IMR-90 (cell line): ENCODE measurements at regions not wholly inside any gene's neighbourhood (a gene's known extent, or its start where the extent isn't known, plus 50 kb on each side); places are given as distances from the start of the nearest gene placed in this dataset.

ENCODE experiments used
- ATAC-seq: fragments of 200-7000 bp; cut with Tn5 transposase; 2 replicates; pipeline ENCODE4 v1.9.1; 2020; ENCODE audit warnings: low read depth, mild to moderate bottlenecking, moderate library complexity
- BruUV-seq: library from RNA; stranded (reverse); fragments of 400-500 nt; replicated peaks from 2 replicates; lab custom pipeline; 2021; lab: Mats Ljungman, UMichigan
- CTCF ChIA-PET: fragments of 300-600 bp; formaldehyde crosslinking; extraction: SDS; loops from one replicate; lab custom pipeline; 2021; ENCODE audit warnings: antibody characterized with exemption; lab: Yijun Ruan, JAX
- POLR2A ChIA-PET: fragments of 300-600 bp; sonication (Branson Sonifier 250); formaldehyde crosslinking; loops from one replicate; lab custom pipeline; 2022; ENCODE audit warnings: antibody characterized with exemption; ENCODE audit not compliant: unreplicated experiment; lab: Charles Lee
- DNase-seq: peaks from one replicate; pipeline ENCODE4 v3.0.0; 2013
- H2AFZ ChIP-seq: replicated peaks from 2 replicates; pipeline ENCODE3; 2013; ENCODE audit warnings: low read length, mild to moderate bottlenecking; ENCODE audit not compliant: poor library complexity
- H2AK5ac ChIP-seq: 2 replicates; pipeline ENCODE4 v1.6.1; 2013; ENCODE audit warnings: low read depth, low read length, inconsistent platforms
- H2AK9ac ChIP-seq: replicated peaks from 2 replicates; pipeline ENCODE3; 2013; ENCODE audit warnings: mild to moderate bottlenecking, low read depth, low read length, moderate library complexity; ENCODE audit not compliant: poor library complexity
- H2BK120ac ChIP-seq: 2 replicates; pipeline ENCODE4 v1.6.1; 2013; ENCODE audit warnings: low read depth, low read length, inconsistent platforms
- H2BK15ac ChIP-seq: 3 replicates; pipeline ENCODE4 v1.6.1; 2013; ENCODE audit warnings: low read depth, low read length, inconsistent platforms
- H2BK20ac ChIP-seq: 2 replicates; pipeline ENCODE4 v1.6.1; 2013; ENCODE audit warnings: low read depth, mild to moderate bottlenecking, inconsistent platforms, low read length, moderate library complexity
- H2BK5ac ChIP-seq: 2 replicates; pipeline ENCODE4 v1.6.1; 2013; ENCODE audit warnings: mild to moderate bottlenecking, low read depth, low read length, inconsistent platforms; ENCODE audit not compliant: poor library complexity, severe bottlenecking
- H3K14ac ChIP-seq: replicated peaks from 2 replicates; pipeline ENCODE4 v1.6.1; 2013; ENCODE audit warnings: low read depth, low read length, inconsistent platforms
- H3K18ac ChIP-seq: 2 replicates; pipeline ENCODE4 v1.6.1; 2013; ENCODE audit warnings: low read depth, low read length, control low read depth
- H3K23ac ChIP-seq: 2 replicates; pipeline ENCODE4 v1.6.1; 2013; ENCODE audit warnings: low read depth, low read length, inconsistent platforms
- H3K27ac ChIP-seq: 2 replicates; pipeline ENCODE4 v1.5.1; 2013; ENCODE audit warnings: mild to moderate bottlenecking, control low read depth, low read length; ENCODE audit not compliant: insufficient read depth
- H3K27me3 ChIP-seq: 2 replicates; pipeline ENCODE4 v1.6.1; 2013; ENCODE audit warnings: low read length; ENCODE audit not compliant: control insufficient read depth, insufficient read depth
- H3K36me3 ChIP-seq: 2 replicates; pipeline ENCODE4 v1.6.1; 2013; ENCODE audit warnings: low read length, mixed read lengths; ENCODE audit not compliant: control insufficient read depth, insufficient read depth
- H3K4ac ChIP-seq: 2 replicates; pipeline ENCODE4 v1.6.1; 2013; ENCODE audit warnings: low read depth, low read length, inconsistent platforms
- H3K4me1 ChIP-seq: 2 replicates; pipeline ENCODE4 v1.6.1; 2013; ENCODE audit warnings: low read length, mixed read lengths; ENCODE audit not compliant: control insufficient read depth, insufficient read depth
- H3K4me2 ChIP-seq: 2 replicates; pipeline ENCODE4 v1.6.1; 2013; ENCODE audit warnings: low read depth, mild to moderate bottlenecking, control low read depth, low read length, moderate library complexity
- H3K4me3 ChIP-seq: 2 replicates; pipeline ENCODE4 v1.5.1; 2013; ENCODE audit warnings: low read depth, mild to moderate bottlenecking, control low read depth, low read length, moderate library complexity; ENCODE audit not compliant: insufficient read depth
- H3K56ac ChIP-seq: 2 replicates; pipeline ENCODE4 v1.6.1; 2013; ENCODE audit warnings: low read length, inconsistent platforms; ENCODE audit not compliant: insufficient read depth; ENCODE audit errors: extremely low read depth
- H3K79me1 ChIP-seq, 2 experiments: 2 replicates each; pipeline ENCODE4 v1.6.1; 2013; ENCODE audit warnings: low read length in 2 of 2, inconsistent platforms in 1 of 2, low read depth in 1 of 2
- H3K9ac ChIP-seq: 2 replicates; pipeline ENCODE4 v1.6.1; 2013; ENCODE audit warnings: low read depth, low read length, control low read depth
- H3K9me1 ChIP-seq: 2 replicates; pipeline ENCODE4 v1.6.1; 2013; ENCODE audit warnings: low read length, inconsistent platforms; ENCODE audit not compliant: insufficient read depth
- H3K9me3 ChIP-seq: 2 replicates; pipeline ENCODE4 v1.6.1; 2013; ENCODE audit warnings: low read length; ENCODE audit not compliant: control insufficient read depth, insufficient read depth
- H4K20me1 ChIP-seq: 2 replicates; pipeline ENCODE4 v1.6.1; 2013; ENCODE audit warnings: low read length, inconsistent platforms; ENCODE audit not compliant: insufficient read depth
- H4K5ac ChIP-seq: 2 replicates; pipeline ENCODE4 v1.6.1; 2013; ENCODE audit warnings: mild to moderate bottlenecking, low read depth, low read length, control low read depth
- H4K8ac ChIP-seq, 2 experiments: 2 replicates each; pipeline ENCODE4 v1.6.1; 2013; ENCODE audit warnings: low read depth in 2 of 2, low read length in 2 of 2, control low read depth in 1 of 2, inconsistent platforms in 1 of 2
- H4K91ac ChIP-seq: 2 replicates; pipeline ENCODE4 v1.6.1; 2013; ENCODE audit warnings: low read depth, low read length, inconsistent platforms; ENCODE audit not compliant: insufficient read depth
- BHLHE40 ChIP-seq: fragments of 150-350 bp; IDR thresholded peaks from 2 replicates; pipeline ENCODE4 v1.6.1; 2016; ENCODE audit warnings: mild to moderate bottlenecking, low read depth, low read length
- CEBPB ChIP-seq: IDR thresholded peaks from 2 replicates; pipeline ENCODE4 v1.6.1; 2012; ENCODE audit warnings: low read depth, low read length, improper control_type of control experiment
- CHD1 ChIP-seq: IDR thresholded peaks from 2 replicates; pipeline ENCODE4 v1.6.1; 2012; ENCODE audit warnings: low read depth, low read length, improper control_type of control experiment
- FOS ChIP-seq: fragments of 150-350 bp; IDR thresholded peaks from 2 replicates; pipeline ENCODE4 v1.6.1; 2016; ENCODE audit warnings: low read depth, low read length
- MAFK ChIP-seq: IDR thresholded peaks from 2 replicates; pipeline ENCODE4 v1.6.1; 2012; ENCODE audit warnings: low read depth, low read length, improper control_type of control experiment
- MAZ ChIP-seq: IDR thresholded peaks from 2 replicates; pipeline ENCODE4 v1.6.1; 2012; ENCODE audit warnings: low read depth, mild to moderate bottlenecking, low read length, improper control_type of control experiment, moderate library complexity, borderline replicate concordance
- MXI1 ChIP-seq: IDR thresholded peaks from 2 replicates; pipeline ENCODE4 v1.6.1; 2012; ENCODE audit warnings: low read depth, mild to moderate bottlenecking, low read length, moderate library complexity, borderline replicate concordance
- NFE2L2 ChIP-seq: fragments of 150-350 bp; IDR thresholded peaks from 2 replicates; pipeline ENCODE4 v1.6.1; 2016; ENCODE audit warnings: low read depth, mild to moderate bottlenecking, low read length
- POLR2A ChIP-seq: IDR thresholded peaks from 2 replicates; pipeline ENCODE4 v1.6.1; 2012; ENCODE audit warnings: mild to moderate bottlenecking, low read depth, low read length
- RAD21 ChIP-seq: IDR thresholded peaks from 2 replicates; pipeline ENCODE4 v1.6.1; 2012; ENCODE audit warnings: low read length, improper control_type of control experiment
- RCOR1 ChIP-seq: IDR thresholded peaks from 2 replicates; pipeline ENCODE4 v1.6.1; 2012; ENCODE audit warnings: mild to moderate bottlenecking, low read length, improper control_type of control experiment; ENCODE audit not compliant: insufficient replicate concordance
- RFX5 ChIP-seq: IDR thresholded peaks from 2 replicates; pipeline ENCODE4 v1.8.0; 2012; ENCODE audit warnings: low read depth, mild to moderate bottlenecking, low read length, moderate library complexity
- SMC3 ChIP-seq: fragments of 150-350 bp; IDR thresholded peaks from 2 replicates; pipeline ENCODE4 v1.6.1; 2016; ENCODE audit warnings: low read depth, mild to moderate bottlenecking, antibody characterized with exemption, low read length, moderate library complexity
- WGBS, 2 experiments: methylation state at CpG; one replicate each; pipeline versions ENCODE4 v1.1.5 to v1.1.7; 2013; ENCODE audit warnings: missing lambda C conversion rate in 2 of 2; ENCODE audit not compliant: insufficient read length in 1 of 2; ENCODE audit errors: extremely low coverage in 2 of 2; 5-methylcytosine and 5-hydroxymethylcytosine counted together
- dilution Hi-C: fragments of 300-500 bp; cut with HindIII; formaldehyde crosslinking; loops from one replicate; pipeline ENCODE4 v1.14.3; 2018; ENCODE audit warnings: low sequenced_read_pairs; ENCODE audit not compliant: unreplicated experiment
- in situ Hi-C: fragments of 300-500 bp; cut with MboI; formaldehyde crosslinking; loops from 3 replicates; pipeline ENCODE4 v1.14.3; 2019; ENCODE audit warnings: low sequenced_read_pairs, inconsistent platforms, mixed read lengths
- intact Hi-C: fragments of 100-400 bp; cut with micrococcal nuclease; formaldehyde crosslinking; loops from 2 replicates; pipeline ENCODE4 v1.10.0; 2022
- TF ChIP-seq, protein P1 (sequence below): fragments of 150-350 bp; IDR thresholded peaks from 2 replicates; pipeline ENCODE4 v1.6.1; 2017; ENCODE audit warnings: mild to moderate bottlenecking, antibody characterized with exemption, low read length, low read depth
- TF ChIP-seq, protein P2 (sequence below): conservative IDR thresholded peaks from 2 replicates; pipeline ENCODE4 v1.5.1; 2012; ENCODE audit warnings: mild to moderate bottlenecking, low read depth, low read length, improper control_type of control experiment
- TF ChIP-seq, protein P3 (sequence below): fragments of 150-350 bp; IDR thresholded peaks from 2 replicates; pipeline ENCODE4 v1.6.1; 2016; ENCODE audit warnings: low read depth, mild to moderate bottlenecking, low read length, moderate library complexity, borderline replicate concordance

DNA sequence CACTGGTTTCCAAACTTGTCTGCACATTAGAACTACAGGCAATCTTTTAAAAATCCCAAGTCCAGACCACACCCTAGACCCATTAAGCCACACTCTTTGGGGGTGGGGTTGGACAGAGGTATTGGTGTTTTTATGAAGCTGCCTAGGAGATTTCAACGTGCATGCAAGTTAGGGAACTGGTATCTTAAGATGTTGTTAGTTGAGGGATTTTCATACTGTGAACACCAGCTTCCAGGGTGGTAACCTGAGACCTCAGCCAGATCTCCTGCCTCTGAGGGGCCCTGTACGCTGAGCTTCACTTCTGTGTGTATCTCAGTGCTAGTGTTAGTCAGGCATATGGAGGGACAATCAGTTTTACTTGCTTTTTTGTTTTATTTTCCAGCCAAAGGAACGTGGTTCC, 138.0 kb downstream of the UTRN start:
- Histone ChIP-seq H3K27me3 (no peaks in the 10 kb centered on the region), H3K4me2 (peak overlapping the region; percentile 63), H2AK5ac (no peak overlapping the region), H4K8ac (no peak overlapping the region), H3K4me3 (no peak overlapping the region), H2AFZ (no peak overlapping the region), H3K27ac (no peak overlapping the region), H2BK20ac (no peak overlapping the region), H3K9ac (no peak overlapping the region), H3K14ac (0 out of 2 replicates have a peak overlapping the region, but pooled peaks have one; percentile 57), H4K20me1 (no peaks in the 10 kb centered on the region), H3K9me1 (peaks cover 6% of the 10 kb centered on the region), H3K4ac (no peak overlapping the region), H2AK9ac (no peak overlapping the region), H3K56ac (no peak overlapping the region), H2BK5ac (no peak overlapping the region), H3K23ac (0 out of 2 replicates have a peak overlapping the region, but pooled peaks have one; percentile 20), H2BK15ac (no peak overlapping the region), H3K36me3 (peaks cover 8% of the 10 kb centered on the region), H3K4me1 (peaks cover 5% of the 10 kb centered on the region), H2BK120ac (no peak overlapping the region), H3K9me3 (no peaks in the 10 kb centered on the region), H3K18ac (peak overlapping the region; percentile 49; the same call in 1 of the 2 replicates), H4K5ac (no peak overlapping the region; the same call in 1 of the 2 replicates), H3K79me1 (peaks cover 15 to 35% of the 10 kb centered on the region in 2 experiments), H4K91ac (peak overlapping the region; percentile 27; the same call in 1 of the 2 replicates)
- dilution Hi-C loops, result no loop called here
- intact Hi-C loops, result no loop called here
- ChIA-PET POLR2A (no interaction called here), CTCF (no interaction called here)
- in situ Hi-C loops, result no loop called here
- ATAC-seq, result peak; percentile 65; the same call in 1 of the 2 replicates
- TF ChIP-seq, protein P1, sequence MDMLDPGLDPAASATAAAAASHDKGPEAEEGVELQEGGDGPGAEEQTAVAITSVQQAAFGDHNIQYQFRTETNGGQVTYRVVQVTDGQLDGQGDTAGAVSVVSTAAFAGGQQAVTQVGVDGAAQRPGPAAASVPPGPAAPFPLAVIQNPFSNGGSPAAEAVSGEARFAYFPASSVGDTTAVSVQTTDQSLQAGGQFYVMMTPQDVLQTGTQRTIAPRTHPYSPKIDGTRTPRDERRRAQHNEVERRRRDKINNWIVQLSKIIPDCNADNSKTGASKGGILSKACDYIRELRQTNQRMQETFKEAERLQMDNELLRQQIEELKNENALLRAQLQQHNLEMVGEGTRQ, result no peak
- TF ChIP-seq NFE2L2 (no peak), BHLHE40 (no peak), MAFK (no peak), RCOR1 (no peak), SMC3 (no peak), RFX5 (no peak), CEBPB (no peak), POLR2A (no peak), MAZ (no peak), FOS (no peak), MXI1 (no peak), CHD1 (no peak), RAD21 (no peak)
- TF ChIP-seq, protein P2, sequence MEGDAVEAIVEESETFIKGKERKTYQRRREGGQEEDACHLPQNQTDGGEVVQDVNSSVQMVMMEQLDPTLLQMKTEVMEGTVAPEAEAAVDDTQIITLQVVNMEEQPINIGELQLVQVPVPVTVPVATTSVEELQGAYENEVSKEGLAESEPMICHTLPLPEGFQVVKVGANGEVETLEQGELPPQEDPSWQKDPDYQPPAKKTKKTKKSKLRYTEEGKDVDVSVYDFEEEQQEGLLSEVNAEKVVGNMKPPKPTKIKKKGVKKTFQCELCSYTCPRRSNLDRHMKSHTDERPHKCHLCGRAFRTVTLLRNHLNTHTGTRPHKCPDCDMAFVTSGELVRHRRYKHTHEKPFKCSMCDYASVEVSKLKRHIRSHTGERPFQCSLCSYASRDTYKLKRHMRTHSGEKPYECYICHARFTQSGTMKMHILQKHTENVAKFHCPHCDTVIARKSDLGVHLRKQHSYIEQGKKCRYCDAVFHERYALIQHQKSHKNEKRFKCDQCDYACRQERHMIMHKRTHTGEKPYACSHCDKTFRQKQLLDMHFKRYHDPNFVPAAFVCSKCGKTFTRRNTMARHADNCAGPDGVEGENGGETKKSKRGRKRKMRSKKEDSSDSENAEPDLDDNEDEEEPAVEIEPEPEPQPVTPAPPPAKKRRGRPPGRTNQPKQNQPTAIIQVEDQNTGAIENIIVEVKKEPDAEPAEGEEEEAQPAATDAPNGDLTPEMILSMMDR, result no peak
- TF ChIP-seq, protein P3, sequence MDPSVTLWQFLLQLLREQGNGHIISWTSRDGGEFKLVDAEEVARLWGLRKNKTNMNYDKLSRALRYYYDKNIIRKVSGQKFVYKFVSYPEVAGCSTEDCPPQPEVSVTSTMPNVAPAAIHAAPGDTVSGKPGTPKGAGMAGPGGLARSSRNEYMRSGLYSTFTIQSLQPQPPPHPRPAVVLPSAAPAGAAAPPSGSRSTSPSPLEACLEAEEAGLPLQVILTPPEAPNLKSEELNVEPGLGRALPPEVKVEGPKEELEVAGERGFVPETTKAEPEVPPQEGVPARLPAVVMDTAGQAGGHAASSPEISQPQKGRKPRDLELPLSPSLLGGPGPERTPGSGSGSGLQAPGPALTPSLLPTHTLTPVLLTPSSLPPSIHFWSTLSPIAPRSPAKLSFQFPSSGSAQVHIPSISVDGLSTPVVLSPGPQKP, result no peak
- peak; percentile 25 for DNase-seq
- no CpG with 5 or more reads among the region's 3 CpGs for WGBS, 2 experiments
- BruUV-seq, result no TSS peak
